Peyer's patch (tissue), 4 donors: ENCODE measurements at regions not wholly inside any gene's neighbourhood (a gene's known extent, or its start where the extent isn't known, plus 50 kb on each side); places are given as distances from the start of the nearest gene placed in this dataset.

ENCODE experiments used
- DNase-seq, 3 donors: peaks; one replicate each; pipeline ENCODE4 v3.0.0-alpha.2; 2017 to 2019
- H3K27ac ChIP-seq, 4 donors: fragments of 200-600 bp; sonication (generic); one replicate each; pipeline ENCODE4 v1.5.1; 2016 to 2019
- H3K27me3 ChIP-seq, 2 donors: fragments of 200-600 bp; sonication (generic); one replicate each; pipeline ENCODE4 v1.5.1; 2019
- H3K36me3 ChIP-seq, 3 donors: fragments of 200-600 bp; sonication (generic); one replicate each; pipeline ENCODE4 v1.5.1; 2016 to 2019
- H3K4me1 ChIP-seq, 4 donors: fragments of 200-600 bp; sonication (generic); one replicate each; pipeline ENCODE4 v1.5.1; 2016 to 2019
- H3K4me3 ChIP-seq, 4 donors: fragments of 200-600 bp; sonication (generic); 1 replicate in 3 of 4; 2 replicates in 1 of 4; pipeline ENCODE4 v1.5.1; 2016 to 2019; ENCODE audit warnings: mild to moderate bottlenecking in 1 of 4
- H3K9me3 ChIP-seq, 4 donors: fragments of 200-600 bp; sonication (generic); one replicate each; pipeline ENCODE4 v1.5.1; 2016 to 2019; ENCODE audit warnings: mild to moderate bottlenecking in 1 of 4
- CTCF ChIP-seq, 6 experiments: fragments of 450-650 bp in 4 of 6; fragments of 200-600 bp in 2 of 6; sonication (generic) in 1 of 6; IDR thresholded peaks; one replicate each; pipeline ENCODE4 v1.5.1; 2017 to 2019; ENCODE audit warnings: antibody characterized with exemption in 6 of 6, mild to moderate bottlenecking in 3 of 6, moderate library complexity in 1 of 6
- POLR2A ChIP-seq, 2 donors: fragments of 450-650 bp; IDR thresholded peaks; one replicate each; pipeline ENCODE4 v1.5.1; 2017; ENCODE audit warnings: antibody characterized with exemption in 2 of 2, mild to moderate bottlenecking in 2 of 2, moderate library complexity in 2 of 2

- Histone ChIP-seq H3K4me3 (no peak overlapping the region), H3K9me3 (no peaks in the 10 kb centered on the region), H3K4me1 (no peaks in the 10 kb centered on the region), H3K36me3 (no peaks in the 10 kb centered on the region), H3K27me3 (no peaks in the 10 kb centered on the region), H3K27ac (no peak overlapping the region)
- TF ChIP-seq POLR2A (IDR thresholded peaks at IDR 0.05) (no peak), CTCF (IDR thresholded peaks at IDR 0.05) (no peak)
- DNase-seq: no peak
Observed at GRCh38 chr5:103452666-103453065, 109.9 kb downstream of the NUDT12 start.

GRCh38 chr5:103452089-103452488 lies 110.5 kb downstream of the NUDT12 start:
- Histone ChIP-seq H3K9me3 (no peaks in the 10 kb centered on the region), H3K27me3 (no peaks in the 10 kb centered on the region), H3K27ac (no peak overlapping the region), H3K4me1 (no peaks in the 10 kb centered on the region), H3K36me3 (no peaks in the 10 kb centered on the region), H3K4me3 (no peak overlapping the region)
- no peak for DNase-seq
- TF ChIP-seq CTCF (IDR thresholded peaks at IDR 0.05): no peak
- no peak for TF ChIP-seq POLR2A (IDR thresholded peaks at IDR 0.05)

GRCh38 chr5:103451261-103451660 lies 111.3 kb downstream of the NUDT12 start:
- Histone ChIP-seq H3K4me3 (no peak overlapping the region), H3K4me1 (no peaks in the 10 kb centered on the region), H3K27ac (no peak overlapping the region), H3K9me3 (no peaks in the 10 kb centered on the region), H3K27me3 (no peaks in the 10 kb centered on the region), H3K36me3 (no peaks in the 10 kb centered on the region)
- DNase-seq: no peak
- TF ChIP-seq POLR2A (IDR thresholded peaks at IDR 0.05): no peak
- no peak for TF ChIP-seq CTCF (IDR thresholded peaks at IDR 0.05)

- Histone ChIP-seq H3K36me3 (no peaks in the 10 kb centered on the region), H3K4me3 (no peak overlapping the region), H3K27me3 (no peaks in the 10 kb centered on the region), H3K4me1 (no peaks in the 10 kb centered on the region), H3K27ac (no peak overlapping the region), H3K9me3 (no peaks in the 10 kb centered on the region)
- DNase-seq: no peak
- TF ChIP-seq POLR2A (IDR thresholded peaks at IDR 0.05) (no peak), CTCF (IDR thresholded peaks at IDR 0.05) (no peak)
Observed at GRCh38 chr5:103450333-103451061, 112.1 kb downstream of the NUDT12 start.

GRCh38 chr5:103446813-103447212 lies 115.8 kb downstream of the NUDT12 start:
- H3K9me3 ChIP-seq: no peaks in the 10 kb centered on the region
- no peaks in the 10 kb centered on the region for H3K27me3 ChIP-seq
- no peaks in the 10 kb centered on the region for H3K36me3 ChIP-seq
- peaks cover 0 to 10% (median 0%) of the 10 kb centered on the region in 4 donors for H3K4me1 ChIP-seq
- DNase-seq: no peak
- no peak overlapping the region for H3K4me3 ChIP-seq
- H3K27ac ChIP-seq: no peak overlapping the region
- TF ChIP-seq POLR2A (IDR thresholded peaks at IDR 0.05) (no peak), CTCF (IDR thresholded peaks at IDR 0.05) (no peak)
